ENCODE measurements at regions not wholly inside any gene's neighbourhood (a gene's known extent, or its start where the extent isn't known, plus 50 kb on each side); places are given as distances from the start of the nearest gene placed in this dataset.

DNA sequence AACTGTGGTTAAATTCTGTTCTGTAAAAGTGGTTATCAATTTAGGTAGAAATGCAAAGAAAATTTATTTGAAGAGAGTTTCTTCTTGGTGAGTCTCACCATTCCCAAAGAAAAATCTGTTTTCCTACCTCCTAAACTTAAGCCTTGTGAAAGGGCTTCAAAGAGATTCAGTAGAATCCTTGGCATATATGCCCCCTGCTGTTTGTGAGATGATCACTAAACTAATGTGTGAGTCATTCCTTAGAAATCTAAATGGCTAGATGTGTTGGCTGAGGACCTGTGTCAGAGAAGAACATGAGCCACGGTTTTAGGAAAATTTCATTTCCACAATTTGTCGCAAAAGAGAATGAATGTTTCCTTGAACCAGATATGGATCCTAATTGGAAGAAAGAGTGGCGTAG is 260.9 kb downstream of the SLC7A11 start:
- Mint-ChIP-seq H3K36me3 (ENCODE audit: insufficient read depth) (no peaks in the 10 kb centered on the region), H3K4me3 (no peak overlapping the region), H3K27me3 (no peaks in the 10 kb centered on the region), H3K4me1 (ENCODE audit: low read depth in 2 of 2) (no peaks in the 10 kb centered on the region), H3K9me3 (peaks cover 6 to 23% of the 10 kb centered on the region in 2 donors), H3K27ac (no peak overlapping the region)
- no peak for ATAC-seq (replicated peaks)
- DNase-seq = no peak

DNA sequence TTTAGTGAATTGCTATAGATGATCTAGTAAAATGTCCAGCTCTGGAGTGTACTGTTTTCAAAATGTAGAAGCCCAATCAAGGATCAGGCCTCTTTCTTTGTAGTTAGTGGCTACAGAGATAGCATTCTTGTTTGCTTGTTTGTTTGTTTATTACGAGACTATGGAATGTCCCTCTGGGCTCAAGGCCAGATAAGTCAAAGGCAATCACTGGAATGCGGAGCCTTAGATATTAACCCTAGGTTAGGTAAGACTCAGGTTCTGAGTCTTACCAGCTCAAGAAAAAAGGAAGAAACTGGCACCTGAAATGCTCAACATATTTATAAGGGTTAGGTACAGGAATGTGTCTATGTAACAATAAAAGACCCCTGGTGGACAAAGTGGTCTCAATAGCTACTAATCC is 261.5 kb downstream of the SLC7A11 start:
- Mint-ChIP-seq H3K9me3 (peaks cover 6 to 23% of the 10 kb centered on the region in 2 donors), H3K27me3 (no peaks in the 10 kb centered on the region), H3K4me3 (no peak overlapping the region), H3K27ac (no peak overlapping the region), H3K36me3 (ENCODE audit: insufficient read depth) (no peaks in the 10 kb centered on the region), H3K4me1 (ENCODE audit: low read depth in 2 of 2) (no peaks in the 10 kb centered on the region)
- no peak for ATAC-seq (replicated peaks)
- no peak for DNase-seq

DNA sequence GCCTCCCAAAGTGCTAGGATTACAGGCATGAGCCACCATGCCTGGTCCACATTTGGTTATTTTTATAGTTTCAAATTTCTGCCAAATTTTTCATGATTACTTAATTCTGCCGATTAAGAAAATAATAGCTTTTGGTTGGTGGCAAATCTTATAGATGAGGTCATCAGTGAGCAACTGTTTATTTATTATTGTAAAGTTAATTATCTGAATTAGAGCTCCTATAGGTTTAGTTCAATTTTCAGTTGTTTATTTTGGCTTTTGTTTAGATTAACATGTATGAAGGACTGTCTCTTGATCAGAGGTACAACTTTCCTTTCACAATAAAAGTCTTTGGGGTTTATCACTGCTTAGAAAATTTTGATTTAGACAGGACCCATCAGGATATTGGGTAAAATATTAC is 262.2 kb downstream of the SLC7A11 start:
- ATAC-seq (replicated peaks) (no peak), DNase-seq (no peak)
- H3K4me1 Mint-ChIP-seq (ENCODE audit: low read depth in 2 of 2) = no peaks in the 10 kb centered on the region
- peaks cover 6 to 23% of the 10 kb centered on the region in 2 donors for H3K9me3 Mint-ChIP-seq
- H3K27me3 Mint-ChIP-seq = no peaks in the 10 kb centered on the region
- no peaks in the 10 kb centered on the region for H3K36me3 Mint-ChIP-seq (ENCODE audit: insufficient read depth)
- H3K27ac Mint-ChIP-seq = no peak overlapping the region
- no peak overlapping the region for H3K4me3 Mint-ChIP-seq

DNA sequence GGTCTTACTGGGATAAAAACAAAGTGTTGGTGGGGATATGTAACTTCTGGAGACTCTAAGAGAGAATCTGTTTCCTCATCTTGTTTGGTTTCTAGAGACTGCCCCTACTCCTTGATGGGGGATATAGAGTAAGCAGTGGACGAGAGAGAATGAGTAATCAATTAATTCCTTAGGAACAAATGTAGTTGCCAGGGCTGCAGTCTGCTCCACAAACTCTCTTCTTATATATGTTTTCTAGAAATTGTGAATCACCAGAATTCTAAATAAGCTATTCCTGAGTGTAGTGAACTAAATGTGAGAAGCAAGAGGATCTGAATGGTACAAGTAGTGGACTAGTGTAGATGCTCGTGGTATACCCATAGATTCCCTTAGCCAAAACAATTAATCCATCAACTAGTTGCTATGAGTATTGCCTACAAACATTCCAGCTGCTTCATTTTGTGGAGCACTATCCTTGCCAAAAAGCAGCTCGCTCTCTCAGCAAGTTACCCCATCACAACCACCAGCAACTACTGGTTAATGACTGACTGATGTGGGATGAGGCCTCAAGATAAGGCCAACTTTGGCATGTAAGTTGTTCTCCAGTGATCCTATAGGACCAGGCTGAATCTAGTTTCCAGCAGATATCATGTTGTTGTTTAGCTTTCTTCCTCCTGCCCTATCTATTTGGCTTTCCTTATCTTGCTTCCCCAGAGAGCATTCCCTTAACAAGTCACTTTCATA is 273.0 kb downstream of the SLC7A11 start:
- no peaks in the 10 kb centered on the region for H3K36me3 Mint-ChIP-seq (ENCODE audit: insufficient read depth)
- H3K27me3 Mint-ChIP-seq = no peaks in the 10 kb centered on the region
- no peak overlapping the region for H3K27ac Mint-ChIP-seq
- DNase-seq (no peak), ATAC-seq (replicated peaks) (no peak)
- peaks cover 18 to 36% of the 10 kb centered on the region in 2 donors for H3K9me3 Mint-ChIP-seq
- H3K4me1 Mint-ChIP-seq (ENCODE audit: low read depth in 2 of 2) = no peaks in the 10 kb centered on the region
- no peak overlapping the region for H3K4me3 Mint-ChIP-seq

DNA sequence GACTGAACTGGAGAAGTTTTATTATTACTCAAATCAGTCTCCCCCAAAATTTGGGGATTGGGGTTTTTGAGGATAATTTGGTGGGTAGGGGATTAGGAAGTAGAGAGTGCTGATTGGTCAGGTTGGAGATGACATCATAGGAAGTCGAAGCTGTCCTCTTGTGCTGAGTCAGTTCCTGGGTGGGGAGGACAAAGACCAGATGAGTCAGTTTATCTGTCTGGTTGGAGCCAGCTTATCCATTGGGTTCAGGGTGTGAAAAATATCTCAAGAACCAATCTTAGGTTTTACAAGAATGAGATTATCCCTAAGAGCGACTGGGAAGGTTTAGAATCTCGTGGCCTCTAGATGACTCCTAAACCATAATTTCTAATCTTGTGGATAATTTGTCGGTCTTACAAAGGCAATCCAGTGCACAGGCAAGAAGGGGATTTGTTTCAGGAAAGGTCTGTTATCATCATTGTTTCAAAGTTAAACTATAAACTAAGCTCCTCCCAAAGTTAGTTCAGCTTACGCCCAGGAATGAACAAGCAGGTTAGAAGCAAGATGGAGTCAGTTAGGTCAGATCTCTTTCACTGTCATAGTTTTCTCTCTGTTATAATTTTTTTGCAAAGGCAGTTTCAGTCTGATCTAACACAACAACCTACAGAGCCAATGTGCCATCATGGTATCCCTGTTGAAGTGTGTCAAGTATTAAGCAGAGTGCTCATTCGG is 274.5 kb downstream of the SLC7A11 start:
- DNase-seq (no peak), ATAC-seq (replicated peaks) (no peak)
- Mint-ChIP-seq H3K27me3 (no peaks in the 10 kb centered on the region), H3K4me1 (ENCODE audit: low read depth in 2 of 2) (no peaks in the 10 kb centered on the region), H3K27ac (no peak overlapping the region), H3K36me3 (ENCODE audit: insufficient read depth) (no peaks in the 10 kb centered on the region), H3K9me3 (peaks cover 15 to 30% of the 10 kb centered on the region in 2 donors), H3K4me3 (no peak overlapping the region)

DNA sequence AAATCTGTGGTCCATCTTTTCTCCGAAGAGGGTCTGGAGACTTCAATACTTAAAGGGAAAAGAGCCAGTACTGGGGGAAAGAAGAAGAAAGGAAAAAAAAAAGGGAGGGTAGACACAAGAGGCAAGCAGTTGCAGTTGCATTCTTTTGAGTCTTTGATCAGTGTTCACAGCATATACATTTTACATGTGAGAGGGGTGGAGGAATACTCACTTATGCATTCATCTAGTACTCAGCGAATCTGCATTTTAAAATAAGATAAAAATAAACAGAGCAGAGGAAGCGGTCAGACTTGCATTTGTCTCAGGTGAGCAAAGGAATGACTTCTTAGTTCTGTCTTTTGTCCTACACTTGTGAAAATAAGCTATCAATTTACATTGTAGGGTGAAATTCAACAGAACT is 275.6 kb downstream of the SLC7A11 start:
- Mint-ChIP-seq H3K27me3 (no peaks in the 10 kb centered on the region), H3K4me1 (ENCODE audit: low read depth in 2 of 2) (no peaks in the 10 kb centered on the region), H3K4me3 (no peak overlapping the region), H3K36me3 (ENCODE audit: insufficient read depth) (no peaks in the 10 kb centered on the region), H3K27ac (no peak overlapping the region), H3K9me3 (peaks cover 15 to 20% of the 10 kb centered on the region in 2 donors)
- DNase-seq (no peak), ATAC-seq (replicated peaks) (no peak)

DNA sequence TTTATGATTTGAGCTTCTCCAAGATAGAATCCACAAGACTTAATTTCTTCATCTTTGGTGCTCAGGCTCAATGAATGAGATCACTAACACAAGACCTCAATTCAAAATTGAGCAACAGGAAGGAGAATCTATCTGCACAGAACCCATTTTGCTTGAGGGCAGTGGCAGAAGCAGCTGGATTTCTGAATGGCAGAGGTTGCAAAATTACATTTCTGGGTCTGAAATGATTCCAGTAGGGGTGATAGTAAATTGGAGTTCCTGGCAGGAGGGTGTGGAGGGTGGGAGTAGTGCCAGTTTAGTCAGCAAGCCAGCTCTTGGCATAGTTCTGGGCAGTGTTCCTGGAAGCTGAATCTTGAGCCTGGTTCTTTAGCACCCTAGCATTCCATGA is 281.1 kb downstream of the SLC7A11 start:
- Mint-ChIP-seq H3K4me1 (ENCODE audit: low read depth in 2 of 2) (no peaks in the 10 kb centered on the region), H3K27me3 (no peaks in the 10 kb centered on the region), H3K27ac (no peak overlapping the region), H3K36me3 (ENCODE audit: insufficient read depth) (no peaks in the 10 kb centered on the region), H3K9me3 (peaks cover 12 to 17% of the 10 kb centered on the region in 2 donors), H3K4me3 (no peak overlapping the region)
- DNase-seq (no peak), ATAC-seq (replicated peaks) (no peak)

DNA sequence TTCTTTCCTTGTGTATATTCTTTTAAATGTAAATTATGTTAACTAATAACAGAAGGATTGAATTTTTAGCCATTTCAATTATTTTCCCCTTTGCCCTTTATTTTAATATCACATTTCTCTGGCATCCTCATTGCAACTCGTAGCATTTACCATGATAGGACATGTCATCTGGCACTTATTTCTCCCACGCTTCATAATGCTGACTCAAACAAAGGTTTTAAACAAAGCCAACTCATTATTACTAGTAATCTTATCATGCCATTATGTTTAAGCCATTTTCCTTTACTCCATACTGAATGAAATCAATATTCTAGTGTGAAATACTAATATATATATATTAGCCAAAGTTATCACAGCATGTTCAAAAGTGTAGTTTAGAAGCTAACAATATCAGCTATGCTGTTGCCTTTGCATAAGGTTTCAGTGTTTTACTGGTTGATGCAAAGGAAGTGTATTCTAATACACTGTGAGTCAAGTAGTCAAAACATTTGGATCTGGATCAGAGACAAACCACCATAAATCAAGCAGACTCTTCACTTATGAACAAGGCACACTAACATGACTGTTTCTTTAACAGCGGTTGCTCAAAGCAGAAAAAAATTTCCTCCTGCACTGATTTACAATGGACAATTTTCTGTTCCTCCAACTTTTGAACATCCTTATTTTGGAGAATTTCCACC is 281.6 kb downstream of the SLC7A11 start:
- H3K27ac Mint-ChIP-seq = no peak overlapping the region
- ATAC-seq (replicated peaks) (no peak), DNase-seq (no peak)
- peaks cover 9 to 12% of the 10 kb centered on the region in 2 donors for H3K9me3 Mint-ChIP-seq
- no peak overlapping the region for H3K4me3 Mint-ChIP-seq
- no peaks in the 10 kb centered on the region for H3K4me1 Mint-ChIP-seq (ENCODE audit: low read depth in 2 of 2)
- H3K27me3 Mint-ChIP-seq = no peaks in the 10 kb centered on the region
- no peaks in the 10 kb centered on the region for H3K36me3 Mint-ChIP-seq (ENCODE audit: insufficient read depth)

DNA sequence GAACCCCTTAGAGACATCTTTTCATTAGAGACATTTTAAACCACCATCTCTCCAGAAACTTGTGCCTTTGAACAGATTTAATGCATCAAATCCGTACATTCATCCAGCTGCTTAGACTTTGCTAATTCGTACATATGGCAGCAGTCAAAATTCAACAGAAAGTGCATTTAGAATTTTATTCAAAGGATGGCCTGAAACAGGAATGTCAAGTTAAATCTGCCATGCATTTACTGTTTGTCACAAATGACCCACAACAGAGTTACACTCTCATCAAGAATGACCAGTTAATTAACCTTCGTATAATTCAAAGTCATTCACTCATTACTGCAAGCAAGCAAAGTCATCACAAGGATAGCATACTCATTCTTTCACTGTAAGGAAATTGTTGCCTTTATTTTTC is 284.3 kb downstream of the SLC7A11 start:
- H3K4me1 Mint-ChIP-seq (ENCODE audit: low read depth in 2 of 2) = no peaks in the 10 kb centered on the region
- peaks cover 8 to 11% of the 10 kb centered on the region in 2 donors for H3K9me3 Mint-ChIP-seq
- H3K36me3 Mint-ChIP-seq (ENCODE audit: insufficient read depth) = no peaks in the 10 kb centered on the region
- no peak overlapping the region for H3K27ac Mint-ChIP-seq
- no peaks in the 10 kb centered on the region for H3K27me3 Mint-ChIP-seq
- H3K4me3 Mint-ChIP-seq = no peak overlapping the region
- ATAC-seq (replicated peaks) (no peak), DNase-seq (no peak)

DNA sequence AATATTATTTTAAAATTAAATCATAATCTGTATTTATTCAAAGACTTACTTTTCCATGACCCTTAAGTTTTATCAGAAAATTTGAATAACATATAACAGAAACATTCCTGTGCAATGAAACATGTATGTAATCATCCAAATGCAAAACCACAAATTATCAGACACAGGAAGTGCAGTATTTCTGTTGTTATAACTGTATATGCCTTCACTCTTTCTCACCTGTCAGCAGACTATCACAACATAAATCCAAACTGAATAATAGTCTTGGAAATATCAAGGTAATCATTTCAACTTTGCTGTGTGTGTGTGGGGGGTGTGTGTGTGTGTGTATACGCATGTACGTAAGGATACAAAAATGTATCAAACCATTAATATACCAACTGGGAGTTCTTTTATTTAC is 285.9 kb downstream of the SLC7A11 start:
- Mint-ChIP-seq H3K27me3 (no peaks in the 10 kb centered on the region), H3K4me3 (no peak overlapping the region), H3K4me1 (ENCODE audit: low read depth in 2 of 2) (no peaks in the 10 kb centered on the region), H3K9me3 (peaks cover 8 to 11% of the 10 kb centered on the region in 2 donors), H3K36me3 (ENCODE audit: insufficient read depth) (no peaks in the 10 kb centered on the region), H3K27ac (no peak overlapping the region)
- DNase-seq (no peak), ATAC-seq (replicated peaks) (no peak)

DNA sequence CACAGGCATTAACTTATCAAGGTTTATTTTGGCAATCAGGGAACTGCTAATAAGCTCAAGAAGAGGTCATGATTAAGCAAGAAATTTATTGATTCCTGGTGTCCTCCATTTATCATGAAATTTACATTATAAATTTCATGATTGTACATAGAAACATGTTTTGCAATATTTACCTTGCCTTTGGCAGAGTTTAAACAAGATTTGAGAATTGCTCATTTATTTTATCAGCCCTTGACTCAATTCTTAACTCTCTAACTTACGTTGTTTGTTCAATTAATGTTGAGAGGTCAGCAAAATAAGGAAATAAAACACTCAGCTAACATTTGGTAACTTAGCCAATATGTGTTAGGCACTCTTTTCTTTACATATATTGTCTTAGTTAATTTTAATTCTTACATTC is 286.6 kb downstream of the SLC7A11 start:
- no peaks in the 10 kb centered on the region for H3K27me3 Mint-ChIP-seq
- peaks cover 8 to 11% of the 10 kb centered on the region in 2 donors for H3K9me3 Mint-ChIP-seq
- ATAC-seq (replicated peaks) (no peak), DNase-seq (no peak)
- H3K36me3 Mint-ChIP-seq (ENCODE audit: insufficient read depth) = no peaks in the 10 kb centered on the region
- H3K4me1 Mint-ChIP-seq (ENCODE audit: low read depth in 2 of 2) = no peaks in the 10 kb centered on the region
- H3K27ac Mint-ChIP-seq = no peak overlapping the region
- H3K4me3 Mint-ChIP-seq = no peak overlapping the region

DNA sequence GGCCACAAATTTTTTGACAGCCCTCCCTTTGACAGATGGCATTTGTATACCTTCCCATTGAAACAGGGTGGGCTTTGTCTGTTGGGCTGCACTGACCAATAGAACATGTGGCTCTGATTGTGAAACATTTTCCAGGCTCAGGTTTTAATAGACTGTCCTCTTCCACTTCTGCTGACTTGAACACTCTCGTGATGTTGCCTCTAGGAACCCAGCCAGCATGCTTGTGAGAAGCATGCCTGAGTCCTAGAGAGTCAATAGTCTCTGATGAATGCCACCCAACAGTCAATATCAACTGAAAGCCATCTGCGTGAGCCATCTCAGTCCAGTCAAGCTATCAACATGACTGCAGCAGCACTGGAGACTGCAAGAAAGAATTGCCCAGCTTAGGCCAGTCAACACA is 290.0 kb downstream of the SLC7A11 start:
- Mint-ChIP-seq H3K36me3 (ENCODE audit: insufficient read depth) (no peaks in the 10 kb centered on the region), H3K4me1 (ENCODE audit: low read depth in 2 of 2) (no peaks in the 10 kb centered on the region)

DNA sequence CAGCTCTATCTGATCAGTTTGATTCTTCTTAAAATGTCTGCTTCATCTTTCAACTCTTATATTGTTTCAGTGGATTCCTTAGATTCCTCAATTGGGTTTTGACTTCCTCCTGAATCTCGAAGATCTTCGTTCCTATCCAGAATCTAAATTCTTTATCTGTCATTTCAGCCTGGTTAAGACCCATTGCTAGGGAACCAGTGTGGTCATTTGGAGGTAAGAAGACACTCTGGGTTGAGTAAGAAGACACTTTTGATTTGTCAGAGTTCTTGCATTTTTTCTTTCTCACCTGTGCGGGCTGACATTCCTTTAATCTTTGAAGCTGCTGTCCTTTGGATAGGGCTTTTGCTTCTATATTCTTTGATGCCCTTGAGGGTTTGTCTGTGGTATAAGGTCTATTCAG is 291.9 kb downstream of the SLC7A11 start:
- no peaks in the 10 kb centered on the region for H3K27me3 Mint-ChIP-seq
- no peaks in the 10 kb centered on the region for H3K36me3 Mint-ChIP-seq (ENCODE audit: insufficient read depth)
- DNase-seq (no peak), ATAC-seq (replicated peaks) (no peak)
- H3K9me3 Mint-ChIP-seq = peaks cover 14 to 16% of the 10 kb centered on the region in 2 donors
- H3K4me3 Mint-ChIP-seq = no peak overlapping the region
- H3K27ac Mint-ChIP-seq = no peak overlapping the region
- no peaks in the 10 kb centered on the region for H3K4me1 Mint-ChIP-seq (ENCODE audit: low read depth in 2 of 2)

More for the DNA sequence above, 290.0 kb downstream of the SLC7A11 start:
- no peak overlapping the region for H3K4me3 Mint-ChIP-seq
- no peak overlapping the region for H3K27ac Mint-ChIP-seq
- no peaks in the 10 kb centered on the region for H3K27me3 Mint-ChIP-seq
- ATAC-seq (replicated peaks) (no peak), DNase-seq (no peak)
- peaks cover 13 to 14% of the 10 kb centered on the region in 2 donors for H3K9me3 Mint-ChIP-seq

DNA sequence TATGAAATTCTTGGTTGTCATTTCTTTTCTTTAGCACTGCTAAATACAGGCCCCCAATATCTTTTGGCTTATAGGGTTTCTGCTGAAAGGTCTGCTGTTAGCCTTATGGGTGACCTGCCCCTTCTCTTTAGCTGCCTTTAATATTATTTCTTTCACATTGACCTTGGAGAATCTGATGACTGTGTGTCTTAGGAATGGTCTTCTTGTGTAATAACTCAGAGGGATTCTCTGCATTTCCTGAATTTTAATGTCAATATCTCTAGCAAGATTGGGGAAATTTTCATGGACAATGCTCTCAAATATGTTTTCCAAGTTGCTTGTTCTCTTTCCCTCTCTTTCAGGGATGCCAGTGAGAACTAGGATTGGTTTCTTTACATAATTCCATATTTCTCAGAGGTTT is 292.4 kb downstream of the SLC7A11 start:
- no peaks in the 10 kb centered on the region for H3K4me1 Mint-ChIP-seq (ENCODE audit: low read depth in 2 of 2)
- DNase-seq = no peak
- no peaks in the 10 kb centered on the region for H3K36me3 Mint-ChIP-seq (ENCODE audit: insufficient read depth)
- ATAC-seq (replicated peaks) = no peak
- H3K27me3 Mint-ChIP-seq = no peaks in the 10 kb centered on the region
- no peak overlapping the region for H3K27ac Mint-ChIP-seq
- H3K4me3 Mint-ChIP-seq = no peak overlapping the region
- peaks cover 14 to 16% of the 10 kb centered on the region in 2 donors for H3K9me3 Mint-ChIP-seq
